ENCODE measurements at regions not wholly inside any gene's neighbourhood (a gene's known extent, or its start where the extent isn't known, plus 50 kb on each side); places are given as distances from the start of the nearest gene placed in this dataset.
"Not testable (repeated sequence)": the region's sequence is repeated elsewhere in the genome, so short reads cannot be mapped to it uniquely, and the experiment has no call there.

DNA sequence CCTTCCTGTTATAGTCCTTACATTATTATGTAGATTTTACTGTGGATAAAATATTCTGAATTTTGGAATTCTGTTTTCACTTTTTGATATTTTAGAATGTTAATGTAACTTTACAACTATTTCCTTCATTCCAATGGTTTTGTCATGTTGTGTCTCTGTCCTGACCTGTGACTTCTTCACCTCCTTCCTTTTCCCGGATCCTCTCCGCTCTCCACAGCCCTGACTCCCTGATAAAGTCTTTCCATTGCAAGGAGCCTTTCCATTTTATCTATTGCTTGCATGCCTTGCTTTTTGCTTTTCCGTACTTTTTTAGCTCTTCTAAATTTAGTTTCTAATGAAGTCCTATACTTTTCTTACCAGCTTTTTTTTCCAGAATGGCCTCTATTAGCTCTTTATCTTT, 117.6 kb upstream of the ARRDC3 start:
- no peak for DNase-seq

DNA sequence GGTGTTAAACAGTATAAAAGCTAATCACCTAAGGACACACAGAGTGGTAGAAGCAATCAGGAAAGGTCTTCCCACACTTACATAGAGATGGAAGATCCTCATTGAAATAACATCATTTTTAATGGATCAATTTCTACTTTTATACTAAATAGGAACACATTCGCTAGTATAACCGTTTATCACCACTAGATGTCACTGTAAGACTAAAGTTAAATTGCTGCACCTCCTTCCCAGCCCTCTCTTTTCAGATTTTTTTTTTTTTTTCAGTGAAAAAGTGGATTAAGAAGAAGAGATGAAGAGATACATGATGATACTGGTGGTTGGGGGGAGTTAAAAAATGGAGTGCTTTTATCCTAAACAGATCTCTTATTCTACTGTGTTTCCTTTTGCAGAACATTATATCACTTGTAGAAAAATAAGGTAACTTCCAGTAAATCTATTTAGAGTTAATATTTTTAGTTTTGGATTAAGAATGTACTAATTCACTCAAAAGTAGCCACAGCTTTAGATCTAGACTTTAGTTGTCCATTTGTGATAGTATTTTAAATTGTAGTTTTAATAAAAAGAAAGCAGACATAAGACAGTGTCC, 116.9 kb upstream of the ARRDC3 start:
- DNase-seq: peak in 1 of 2 donors; percentile 45

DNA sequence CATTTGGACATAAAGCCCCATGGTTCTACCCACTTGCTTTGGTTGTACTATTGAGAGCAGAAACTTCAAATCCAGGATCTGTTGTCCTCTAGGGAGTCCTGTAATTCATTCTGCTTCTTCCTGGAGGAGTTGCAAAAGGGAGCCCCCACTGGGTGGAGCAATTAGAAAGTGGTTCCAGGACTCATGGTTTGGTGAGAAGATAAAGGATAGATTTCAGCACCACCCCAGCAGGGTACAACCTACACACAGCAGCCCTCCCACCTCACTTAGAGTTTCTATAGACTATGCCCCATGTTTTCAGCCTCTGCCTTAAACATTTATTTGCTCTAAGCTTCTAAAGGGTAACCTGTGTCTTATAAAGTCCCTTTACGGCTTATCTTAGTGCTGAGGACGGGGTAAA, 112.6 kb upstream of the ARRDC3 start:
- DNase-seq: no peak

DNA sequence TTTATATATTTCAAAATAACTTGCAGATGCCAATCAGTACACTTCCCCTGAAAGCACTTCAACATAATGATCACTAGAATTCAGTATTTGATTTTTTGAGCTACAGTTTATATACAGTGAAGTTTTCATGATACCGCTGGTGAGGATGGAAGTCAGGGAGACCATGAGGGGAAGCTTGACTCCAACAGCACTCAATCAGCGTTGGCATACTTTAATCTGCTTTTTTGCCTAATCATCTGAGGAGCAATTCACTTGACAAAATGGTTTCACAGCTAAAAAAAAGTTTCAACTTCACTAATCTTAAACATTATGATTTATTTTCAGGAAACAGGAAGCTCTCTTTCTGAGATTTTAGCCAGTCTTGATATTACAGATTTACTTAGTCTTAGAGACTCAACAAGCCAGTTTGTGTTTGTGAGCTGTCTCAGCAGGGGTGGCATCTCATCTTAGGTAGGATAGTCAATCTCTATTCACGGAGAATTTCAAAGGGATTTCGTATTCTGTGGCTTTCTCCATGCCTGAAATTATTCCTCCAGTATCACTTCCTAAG, 111.4 kb upstream of the ARRDC3 start:
- DNase-seq: peak in 1 of 2 donors; percentile 9

DNA sequence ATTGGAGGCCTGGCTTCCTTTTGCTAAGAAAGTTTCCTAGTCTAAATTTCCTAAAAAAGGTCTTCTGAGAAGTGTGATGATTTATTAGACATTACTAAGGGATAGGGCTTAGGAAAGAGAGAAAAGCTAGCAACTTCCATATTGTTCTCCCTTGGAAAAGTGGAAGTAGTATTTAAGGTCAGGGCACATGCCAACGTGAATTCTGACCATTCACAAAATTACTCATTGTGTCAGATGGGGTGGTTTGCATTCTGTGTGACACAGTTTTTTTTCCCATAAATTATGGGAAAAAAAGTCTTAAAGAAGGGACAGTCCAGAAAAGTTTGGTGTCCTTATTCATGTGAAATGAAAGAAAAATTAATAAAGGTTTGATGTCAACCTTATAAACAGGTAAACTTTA, 110.0 kb upstream of the ARRDC3 start:
- no peak for DNase-seq

DNA sequence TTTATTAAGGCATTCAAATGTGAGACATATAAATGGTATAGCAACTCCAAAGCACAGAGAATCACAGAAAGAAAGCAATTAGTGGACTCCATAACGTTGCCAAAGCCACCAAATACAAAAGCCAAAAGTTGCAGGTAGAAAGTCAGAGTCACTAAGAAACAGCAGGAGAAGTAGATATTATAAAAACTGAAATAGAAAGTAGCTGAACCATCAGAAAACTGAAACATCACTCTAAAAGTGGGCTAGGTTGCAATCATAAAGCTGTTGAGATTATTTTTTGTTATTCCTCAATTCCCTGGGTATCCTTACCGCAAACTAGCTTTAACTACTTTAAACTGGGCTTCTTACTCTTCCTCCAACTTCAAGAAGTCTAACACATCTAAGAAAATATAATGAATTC, 108.1 kb upstream of the ARRDC3 start:
- DNase-seq: no peak

DNA sequence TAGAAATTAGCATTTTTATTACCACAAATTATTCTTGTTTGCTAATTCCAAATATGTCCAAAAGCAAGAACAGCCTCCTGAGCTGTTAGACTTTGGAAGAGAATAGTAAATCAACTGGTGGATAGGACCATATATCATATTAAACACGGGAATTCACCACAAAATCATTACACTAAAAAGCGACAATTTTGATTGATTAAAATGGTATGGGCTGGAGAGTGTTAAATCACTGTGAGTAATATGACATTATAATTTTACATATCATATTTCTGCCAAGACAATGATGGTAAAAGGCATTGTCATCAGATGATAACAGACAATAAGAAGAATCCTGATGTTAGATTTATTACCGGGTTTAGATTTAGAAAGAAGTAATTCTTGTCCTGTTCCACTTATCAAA, 107.2 kb upstream of the ARRDC3 start:
- DNase-seq: no peak

DNA sequence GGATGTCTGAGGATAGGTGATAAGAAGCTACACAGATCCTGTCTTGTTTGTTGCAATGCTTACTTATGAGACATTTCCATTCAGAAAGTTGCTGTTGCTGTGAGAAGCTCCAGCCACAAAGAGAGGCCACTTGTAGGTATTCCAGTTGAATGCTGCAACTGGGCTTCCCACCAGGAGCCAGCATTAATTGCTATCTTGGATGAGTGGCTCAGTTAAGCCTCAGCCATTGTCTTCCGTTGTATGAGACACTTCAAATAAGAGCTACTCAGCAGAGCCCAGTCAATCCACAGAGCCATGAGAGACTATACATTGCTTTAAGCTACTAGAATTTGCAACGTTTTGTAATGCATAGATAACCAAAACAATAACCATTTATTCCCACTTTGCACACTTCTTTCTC, 104.3 kb upstream of the ARRDC3 start:
- DNase-seq: no peak

DNA sequence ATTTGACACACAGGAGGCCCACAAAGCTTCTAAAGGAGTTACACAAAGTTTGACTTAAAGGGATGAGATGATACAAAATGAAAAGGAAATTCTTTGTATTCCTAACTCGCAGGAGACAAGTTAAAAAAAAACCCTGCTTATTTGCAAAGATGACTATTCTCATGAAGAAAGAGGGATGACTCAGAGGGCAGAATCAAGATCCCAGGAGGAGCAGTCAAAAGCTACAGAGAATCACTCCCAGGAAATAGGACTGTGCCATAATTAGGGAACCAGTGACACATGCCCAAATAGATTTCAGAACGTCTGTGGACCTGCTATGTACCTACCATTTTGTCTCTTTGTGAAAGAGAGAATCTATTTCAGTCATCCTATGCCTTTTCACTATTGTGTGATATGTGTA, 103.5 kb upstream of the ARRDC3 start:
- no peak for DNase-seq

DNA sequence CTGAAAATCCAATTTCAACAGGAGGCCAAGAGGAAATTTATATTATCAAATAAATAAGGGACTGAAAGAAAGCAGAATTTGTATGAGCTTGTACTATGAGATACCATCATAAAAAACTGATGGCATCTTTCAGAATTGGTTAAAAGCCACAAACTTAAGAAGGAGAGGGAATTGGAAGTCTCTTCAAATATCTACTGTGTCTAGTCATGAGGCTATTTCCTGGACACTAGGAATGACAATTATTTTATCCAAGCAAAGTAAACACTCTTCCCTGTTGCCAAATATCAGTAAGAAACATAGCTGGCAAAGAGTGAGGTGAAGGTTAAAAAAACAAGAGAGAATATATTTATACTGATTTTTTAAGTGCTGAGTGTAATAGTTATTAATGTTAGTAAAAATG, 101.5 kb upstream of the ARRDC3 start:
- DNase-seq: no peak

DNA sequence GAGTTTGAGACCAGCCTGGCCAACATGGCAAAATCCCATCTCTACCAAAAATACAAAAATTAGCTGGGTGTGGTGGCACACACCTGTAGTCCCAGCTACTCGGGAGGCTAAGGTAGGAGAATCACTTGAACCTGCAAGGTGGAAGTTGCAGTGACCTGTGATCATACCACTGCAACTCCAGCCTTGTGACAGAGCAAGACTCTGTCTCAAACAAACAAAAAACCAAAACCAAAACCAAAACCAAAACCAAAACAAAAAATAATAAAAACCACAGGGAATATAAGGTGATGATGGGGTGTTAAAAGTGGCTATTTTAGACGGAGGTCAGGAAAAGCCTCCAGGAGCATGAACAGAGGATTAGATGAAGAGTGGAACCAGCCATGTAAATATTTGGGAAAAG, 96.3 kb upstream of the ARRDC3 start:
- DNase-seq: peak in 1 of 2 donors; percentile 22

DNA sequence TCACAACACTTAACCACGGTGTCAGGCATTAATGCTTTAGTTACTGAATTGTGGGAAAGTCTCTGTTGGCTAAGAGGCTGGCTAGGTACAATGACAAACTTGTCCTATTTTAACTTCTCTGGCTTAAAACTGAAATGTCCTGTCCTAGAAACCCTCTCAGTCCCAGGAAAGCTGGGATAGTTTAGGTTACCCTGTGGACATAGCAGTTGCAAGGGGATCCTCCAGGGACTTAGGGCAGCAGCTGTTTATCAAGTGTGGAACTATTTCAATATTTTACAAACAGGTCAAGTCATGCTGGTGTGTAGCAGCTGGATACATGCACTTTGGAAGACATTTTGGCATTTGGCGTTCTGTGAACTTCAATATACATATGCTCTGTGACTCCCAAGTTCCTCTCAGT, 95.0 kb upstream of the ARRDC3 start:
- DNase-seq: no peak

DNA sequence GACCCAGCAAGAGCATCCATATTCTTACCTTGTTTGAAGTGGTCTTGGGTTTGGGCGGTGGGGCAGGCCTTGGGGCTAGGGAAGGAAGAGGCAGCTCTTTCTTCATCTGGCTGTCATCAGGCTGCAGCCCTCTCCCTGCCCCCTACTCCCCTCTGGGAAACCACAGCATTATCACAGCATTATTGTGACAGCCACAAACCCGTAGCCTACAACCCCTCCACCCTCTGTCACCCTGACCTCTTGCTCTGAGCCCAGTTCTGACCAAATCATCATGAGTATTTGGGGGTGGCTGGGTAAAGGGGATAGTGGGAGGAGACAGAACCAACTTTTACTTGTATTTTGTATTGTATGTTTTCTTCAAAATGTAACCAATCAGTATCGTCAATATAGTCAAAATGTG, 94.3 kb upstream of the ARRDC3 start:
- DNase-seq: no peak

DNA sequence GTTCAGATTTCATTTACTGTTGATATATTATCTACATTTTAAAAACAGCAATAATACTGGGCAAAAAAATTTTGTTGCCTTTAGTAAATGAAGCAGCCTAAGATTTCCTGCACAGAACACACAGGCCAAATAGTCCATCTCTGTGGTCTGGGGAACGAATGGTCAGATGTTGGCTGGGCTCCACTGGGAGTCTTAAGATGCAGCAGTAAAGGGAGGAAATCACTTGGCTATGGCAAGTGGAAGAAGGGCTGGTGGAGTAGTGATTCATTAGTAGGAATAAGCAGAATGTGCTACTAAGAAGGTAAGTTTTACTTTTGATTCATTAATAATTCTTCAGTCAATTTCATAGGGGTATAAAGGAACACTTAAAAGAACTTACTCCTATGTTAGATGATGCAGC, 91.1 kb upstream of the ARRDC3 start:
- no peak for DNase-seq

DNA sequence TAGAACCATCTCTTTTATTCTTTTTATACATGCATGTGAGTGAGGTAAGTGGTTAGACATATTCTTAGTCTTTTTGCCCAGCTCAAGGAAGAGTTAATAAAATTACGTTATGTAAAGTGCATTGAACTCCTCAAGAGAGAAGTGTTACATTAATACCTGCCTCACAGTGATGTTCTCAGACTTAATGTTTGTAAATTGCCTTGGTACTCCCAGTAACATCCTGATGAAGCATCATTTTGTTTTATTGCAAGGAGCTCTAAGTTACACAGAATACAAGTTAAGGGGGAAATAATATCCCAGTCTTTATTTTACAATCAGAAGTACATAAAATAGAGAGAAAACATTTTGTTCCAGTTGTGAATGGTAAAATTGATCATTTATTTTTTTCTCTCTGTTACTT, 89.5 kb upstream of the ARRDC3 start:
- DNase-seq: no peak

DNA sequence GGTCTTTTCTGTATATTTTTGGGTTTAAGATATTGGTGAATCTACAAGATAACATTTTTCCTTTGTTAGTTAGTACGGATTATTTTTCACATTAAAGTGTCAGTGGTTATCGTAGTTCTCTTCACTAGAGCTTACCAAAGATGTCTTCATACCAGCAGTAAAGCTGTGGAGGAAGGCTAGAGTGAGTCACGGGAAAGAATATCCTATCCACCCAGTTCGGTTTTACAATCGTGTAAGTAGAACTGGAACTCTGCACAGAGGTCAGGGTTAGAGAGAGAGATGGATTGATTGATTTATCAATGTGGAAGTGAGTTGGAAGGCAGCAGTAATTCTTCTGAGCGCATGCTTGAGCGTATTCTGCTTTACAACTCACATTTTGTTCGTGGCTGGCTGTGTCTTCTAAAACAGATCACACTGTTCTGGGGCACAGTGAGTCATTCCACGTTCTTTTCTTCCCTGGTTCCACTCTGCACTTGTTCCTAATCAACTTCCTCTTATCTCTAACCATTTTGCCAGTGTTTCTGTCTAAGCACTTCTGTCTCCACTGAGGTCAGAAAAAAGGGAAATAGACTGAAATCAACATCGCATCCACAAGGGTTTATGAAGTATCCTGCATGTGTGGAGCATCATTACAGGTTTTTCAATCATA, 86.5 kb upstream of the ARRDC3 start:
- peak; percentile 35 to 88 for DNase-seq

DNA sequence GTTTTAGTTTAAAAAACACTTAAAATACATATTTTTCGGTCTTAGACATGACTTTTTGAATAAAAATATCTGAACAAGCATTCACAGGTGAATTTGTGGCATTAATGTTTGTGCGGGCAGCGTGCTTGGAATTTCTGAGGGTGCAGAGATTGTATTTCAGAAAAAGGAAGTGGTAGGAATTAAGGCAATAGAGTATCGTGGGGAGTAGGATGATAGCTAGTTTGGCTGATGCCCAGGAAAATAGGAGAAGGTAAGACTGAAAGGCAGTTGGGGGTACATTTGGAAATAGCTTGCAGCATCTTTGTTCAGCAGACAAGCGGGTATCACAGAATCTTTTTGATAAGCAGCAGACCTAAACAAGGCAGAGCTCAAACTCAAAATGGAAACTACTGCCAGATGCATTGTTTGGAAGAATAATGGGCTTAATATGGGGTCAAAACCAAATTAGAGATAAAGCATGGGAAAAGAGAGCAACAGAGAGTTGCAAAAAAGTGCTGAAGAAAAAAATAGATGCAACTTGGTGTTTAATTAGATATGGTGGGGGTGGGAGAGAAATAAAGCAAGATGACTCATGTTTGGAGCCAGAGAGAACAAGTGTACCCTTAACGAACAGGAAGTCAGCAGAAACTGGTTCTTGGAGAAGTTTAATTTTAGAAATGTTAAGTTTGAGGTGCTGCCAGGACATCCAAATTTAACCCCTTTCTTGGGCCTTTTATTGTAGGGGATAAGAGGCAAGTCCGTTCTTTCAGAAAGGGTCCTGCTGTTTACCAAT, 85.7 kb upstream of the ARRDC3 start:
- DNase-seq: peak in 1 of 2 donors; percentile 84

DNA sequence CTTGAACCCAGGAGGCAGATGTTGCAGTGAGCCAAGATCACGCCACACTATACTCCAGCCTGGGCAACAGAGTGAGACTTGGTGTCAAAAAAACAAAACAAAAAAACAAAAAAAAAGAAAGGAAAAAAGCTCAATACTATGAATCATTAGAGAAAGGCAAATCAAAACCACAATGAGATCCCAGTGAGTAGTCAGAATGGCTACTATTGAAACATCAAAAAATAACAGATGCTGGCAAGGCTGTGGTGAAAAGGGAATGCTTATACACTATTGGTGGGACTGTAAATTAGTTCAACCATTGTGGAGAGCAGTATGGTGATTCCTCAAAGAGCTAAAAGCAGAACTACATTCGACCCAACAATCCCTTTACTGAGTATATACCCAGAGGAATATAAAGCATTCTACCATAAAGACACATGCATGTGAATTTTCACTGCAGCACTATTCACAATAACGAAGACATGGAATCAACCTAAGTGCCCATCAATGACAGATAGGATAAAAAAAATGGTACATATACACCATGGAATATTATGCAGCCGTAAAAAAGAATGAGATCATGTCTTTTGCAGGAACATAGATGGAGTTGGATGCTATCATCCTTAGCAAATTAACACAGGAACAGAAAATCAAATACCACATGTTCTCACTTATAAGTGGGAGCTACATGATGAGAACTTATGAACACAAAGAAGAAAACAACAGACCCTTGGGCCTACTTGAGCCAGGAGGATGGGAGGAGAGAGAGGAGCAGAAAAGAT, 81.9 kb upstream of the ARRDC3 start:
- DNase-seq: no peak

DNA sequence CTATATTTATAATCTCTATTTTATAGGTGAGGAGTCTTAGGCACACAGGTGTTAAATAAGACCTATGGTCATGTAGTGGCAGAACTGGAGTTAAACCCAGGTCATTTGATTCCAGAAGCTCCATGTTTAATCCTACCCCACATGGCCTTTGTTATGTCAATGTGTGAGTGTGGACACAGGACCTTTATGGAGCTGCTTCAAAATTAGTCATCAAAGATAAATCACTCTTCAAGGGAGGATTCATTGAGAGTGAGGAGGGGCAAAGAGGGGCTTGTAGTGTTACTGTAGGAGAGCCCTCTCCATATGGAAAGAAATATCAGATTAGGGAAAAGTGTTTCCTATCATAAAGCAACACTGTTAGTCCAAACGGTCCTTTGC, 74.6 kb upstream of the ARRDC3 start:
- DNase-seq: no peak

DNA sequence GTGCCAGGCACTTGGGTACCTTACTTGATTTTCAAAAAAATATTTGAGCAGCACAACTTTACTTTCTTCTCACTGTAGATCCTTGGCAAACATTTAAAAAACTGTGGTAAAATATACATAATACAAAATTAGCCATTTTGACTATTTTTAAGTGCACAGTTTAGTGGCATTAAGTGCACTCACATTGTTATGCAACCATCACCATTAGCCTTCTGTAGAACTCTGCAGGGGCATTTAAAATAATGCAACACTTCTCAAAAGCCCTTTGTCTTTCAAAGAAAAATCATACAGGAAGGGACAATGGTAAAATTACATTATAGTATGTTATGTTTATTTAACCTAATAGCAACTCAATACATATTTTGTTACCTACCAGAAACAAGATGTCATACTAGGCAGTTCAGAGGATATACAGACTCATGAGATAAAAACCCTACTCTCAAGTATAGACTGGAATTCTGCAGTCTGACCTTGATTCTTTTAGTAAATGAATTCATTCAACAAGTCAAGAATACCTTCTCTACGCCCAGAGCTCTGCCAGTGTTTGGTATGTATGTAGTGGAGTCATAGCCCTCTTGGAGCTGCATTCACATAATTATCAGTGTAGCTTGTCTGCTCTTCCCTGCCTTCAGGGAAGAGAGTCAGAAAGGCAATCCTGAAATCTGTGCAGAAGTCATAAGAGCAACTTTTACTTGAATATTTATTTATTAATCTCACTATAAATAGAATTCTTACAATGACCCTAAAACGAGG, 74.0 kb upstream of the ARRDC3 start:
- no peak for DNase-seq

DNA sequence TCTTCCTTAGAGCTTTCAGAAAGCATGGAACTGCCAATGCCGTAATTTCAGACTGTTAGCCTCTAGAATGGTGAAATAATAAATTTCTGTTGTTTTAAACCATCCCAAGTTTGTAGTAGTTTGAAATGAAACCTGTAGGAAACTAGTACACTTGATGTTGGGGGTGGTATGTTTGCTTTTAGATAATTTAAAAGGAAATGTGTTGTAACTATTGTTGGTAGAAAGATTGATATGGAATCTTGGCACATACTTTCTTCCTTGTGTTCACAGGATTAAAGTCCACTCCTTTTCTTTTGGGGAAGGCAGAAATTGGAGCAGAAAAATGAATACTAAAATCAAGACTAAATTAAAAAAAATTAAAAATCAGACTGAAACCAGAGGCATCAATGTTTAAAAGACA, 66.0 kb upstream of the ARRDC3 start:
- DNase-seq: no peak

DNA sequence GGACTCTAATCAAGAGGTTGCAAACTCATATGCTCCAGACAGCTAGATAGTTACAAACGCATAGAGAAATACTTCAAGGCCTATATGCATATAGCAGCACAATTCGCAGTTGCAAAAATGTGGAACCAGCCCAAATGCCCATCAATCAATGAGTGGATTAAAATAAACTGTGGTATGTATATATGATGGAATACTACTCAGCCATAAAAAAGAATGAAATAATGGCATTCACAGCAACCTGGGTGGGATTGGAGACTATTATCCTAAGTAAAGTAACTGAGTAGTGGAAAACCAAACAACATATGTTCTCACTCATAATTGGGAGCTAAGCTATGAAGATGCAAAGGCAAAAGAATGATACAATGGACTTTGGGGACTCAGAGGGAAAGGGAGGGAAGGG, 65.0 kb upstream of the ARRDC3 start:
- not testable (repeated sequence) for DNase-seq

DNA sequence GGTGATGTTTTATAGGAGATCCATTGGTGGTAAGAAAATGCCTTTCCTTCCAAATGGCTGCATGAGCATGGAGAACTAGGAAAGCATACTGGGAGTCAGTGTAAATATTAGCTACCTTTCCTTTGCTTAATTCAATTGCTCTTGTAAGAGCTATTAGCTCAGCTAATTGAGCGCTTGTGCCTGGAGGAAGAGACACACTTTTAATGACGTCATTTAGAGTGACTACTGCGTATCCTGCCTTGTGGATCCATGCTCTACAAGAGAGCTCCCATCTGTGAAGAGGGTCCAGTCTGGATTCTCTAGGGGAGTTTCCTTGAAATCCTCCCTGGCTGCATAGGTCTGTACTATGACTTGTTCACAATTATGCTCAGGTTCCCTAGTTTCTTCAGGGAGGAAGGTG, 63.8 kb upstream of the ARRDC3 start:
- not testable (repeated sequence) for DNase-seq
